ENCODE measurements at regions not wholly inside any gene's neighbourhood (a gene's known extent, or its start where the extent isn't known, plus 50 kb on each side); places are given as distances from the start of the nearest gene placed in this dataset.

DNA sequence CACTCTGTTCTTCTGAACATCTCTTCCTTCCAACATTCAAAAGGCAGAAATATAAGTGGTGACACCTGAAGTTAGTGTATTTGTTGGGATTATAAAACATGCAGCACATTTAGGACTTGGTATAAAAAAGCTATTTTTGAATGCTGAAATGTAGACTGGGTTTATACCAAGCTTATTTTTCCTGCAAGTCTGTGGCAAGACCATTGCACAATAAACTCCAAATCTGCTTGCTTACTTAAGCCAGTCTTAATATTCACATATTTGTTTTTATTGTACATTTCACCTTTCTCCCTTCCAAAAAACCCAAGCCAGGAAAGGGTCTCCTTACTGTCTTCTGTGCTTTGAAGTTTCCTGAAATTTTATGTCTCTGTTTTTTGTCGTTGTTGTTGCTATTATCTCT, 63.7 kb downstream of the FHIP1A start:
- no peak for TF ChIP-seq CTCF (IDR thresholded peaks at IDR 0.05)
- ATAC-seq (ENCODE audit: low FRiP score) (no peak), DNase-seq (ENCODE audit: low spot score) (no peak)

DNA sequence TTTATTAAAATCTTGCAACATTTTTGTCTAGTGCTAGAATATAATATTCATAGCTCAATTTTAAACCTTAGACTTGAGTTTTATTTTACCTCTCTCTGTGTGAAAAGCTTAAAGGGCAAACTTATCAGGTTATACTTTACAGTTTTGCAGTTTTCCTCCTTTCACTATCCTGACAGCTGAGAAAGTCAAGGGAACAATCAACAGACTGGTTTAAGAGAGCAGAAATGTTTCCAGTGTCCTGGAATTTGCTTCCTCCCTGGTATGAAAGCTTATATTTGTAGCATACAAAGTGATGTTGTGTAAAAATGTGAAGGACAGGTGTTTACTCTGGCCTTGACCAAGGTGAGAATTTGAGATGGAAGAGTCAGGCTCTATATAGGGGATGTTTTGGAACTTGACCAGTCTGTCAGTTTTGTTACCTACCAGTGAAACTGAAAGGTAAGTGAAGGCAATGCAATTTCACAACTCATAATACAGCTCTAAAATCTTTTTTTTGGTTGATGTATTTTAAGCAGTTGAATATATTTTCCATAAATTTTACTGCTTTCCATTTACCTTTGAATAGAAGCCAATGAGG, 64.6 kb downstream of the FHIP1A start:
- no peak for DNase-seq (ENCODE audit: low spot score)
- no peak for ATAC-seq (ENCODE audit: low FRiP score)
- TF ChIP-seq CTCF (IDR thresholded peaks at IDR 0.05) = no peak

GRCh38 chr4:151475035-151475714, 66.2 kb downstream of the FHIP1A start:
- ATAC-seq (ENCODE audit: low FRiP score) = no peak
- no peak for DNase-seq (ENCODE audit: low spot score)
- TF ChIP-seq CTCF (IDR thresholded peaks at IDR 0.05) = no peak

GRCh38 chr4:151481813-151482212, 72.8 kb downstream of the FHIP1A start:
- DNase-seq (ENCODE audit: low spot score) (no peak), ATAC-seq (ENCODE audit: low FRiP score) (no peak)
- no peak for TF ChIP-seq CTCF (IDR thresholded peaks at IDR 0.05)

- ATAC-seq (ENCODE audit: low FRiP score) (no peak), DNase-seq (ENCODE audit: low spot score) (no peak)
- no peak for TF ChIP-seq CTCF (IDR thresholded peaks at IDR 0.05)
Observed at GRCh38 chr4:151484396-151485102, 75.6 kb downstream of the FHIP1A start.

DNA sequence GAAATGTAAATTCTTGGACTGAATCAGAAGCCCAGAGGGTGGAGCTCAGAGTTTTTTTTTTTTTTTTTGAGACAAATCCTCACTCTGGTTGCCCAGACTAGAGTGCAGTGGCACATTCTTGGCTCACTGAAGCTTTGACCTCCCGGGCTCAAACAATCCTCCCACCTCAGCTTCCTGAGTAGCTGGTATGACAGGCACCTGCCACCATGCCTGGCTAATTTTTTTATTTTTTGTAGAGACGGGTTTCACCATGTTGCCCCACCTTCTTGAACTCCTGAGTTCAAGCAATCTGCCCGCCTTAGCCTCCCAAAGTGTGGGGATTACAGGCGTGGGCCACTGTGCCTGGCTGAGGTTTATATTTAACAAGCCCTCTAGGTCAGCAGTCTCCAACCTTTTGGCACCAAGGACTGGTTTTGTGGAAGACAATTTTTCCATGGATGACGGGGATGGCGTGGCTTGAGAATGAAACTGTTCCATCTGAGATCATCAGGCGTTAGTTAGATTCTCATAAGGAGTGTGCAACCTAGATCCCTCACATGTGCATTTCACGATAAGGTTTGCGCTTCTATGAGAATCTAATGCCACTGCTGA, 76.7 kb downstream of the FHIP1A start:
- no peak for ATAC-seq (ENCODE audit: low FRiP score)
- TF ChIP-seq CTCF (IDR thresholded peaks at IDR 0.05) = no peak
- DNase-seq (ENCODE audit: low spot score) = no peak

All from omental fat pad (tissue), 3 donors.